ENCODE measurements at regions not wholly inside any gene's neighbourhood (a gene's known extent, or its start where the extent isn't known, plus 50 kb on each side); places are given as distances from the start of the nearest gene placed in this dataset.

DNA sequence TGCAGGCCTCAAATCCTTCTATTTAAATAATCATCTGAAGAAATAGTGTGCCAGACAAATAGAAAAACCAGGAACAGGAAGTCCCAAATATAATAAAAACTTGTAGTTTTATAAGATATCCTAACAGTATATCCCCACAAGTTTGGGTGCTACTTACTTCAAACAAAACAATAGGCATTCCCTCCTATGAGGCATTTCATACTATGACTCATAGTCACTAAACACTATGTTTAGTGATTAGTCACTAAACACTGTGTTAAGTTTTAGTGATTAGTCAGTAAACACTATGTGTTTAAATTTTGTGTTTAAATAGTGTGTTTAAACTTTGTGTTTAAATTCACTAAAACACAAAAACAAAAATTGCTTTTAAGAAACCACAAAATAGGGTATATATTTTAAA lies 407.0 kb upstream of the CDH19 start:
- Mint-ChIP-seq H3K27ac (no peak overlapping the region), H3K9me3 (no peaks in the 10 kb centered on the region), H3K4me1 (no peaks in the 10 kb centered on the region), H3K27me3 (no peaks in the 10 kb centered on the region), H3K4me3 (no peak overlapping the region), H3K36me3 (no peaks in the 10 kb centered on the region)
- DNase-seq, result no peak
- POLR2A ChIA-PET, result no interaction called here
- ATAC-seq (ENCODE audit: low read depth), result no peak

DNA sequence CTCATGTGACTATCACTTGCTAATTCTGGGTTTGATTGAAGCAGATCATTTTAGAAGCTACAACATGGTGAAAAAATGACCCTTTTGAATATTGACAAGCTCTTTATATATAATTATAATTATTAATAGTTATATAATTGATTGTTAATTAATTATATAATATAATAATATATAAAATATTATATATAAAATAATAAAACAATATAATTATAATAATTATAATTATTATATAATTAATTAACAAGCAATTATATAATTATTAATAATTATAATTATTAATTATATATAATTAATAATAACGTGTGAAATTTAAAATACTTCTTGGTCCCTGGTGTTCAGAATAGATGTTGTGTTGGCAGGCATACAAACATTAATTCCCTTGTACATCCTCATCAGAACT lies 404.1 kb upstream of the CDH19 start:
- Mint-ChIP-seq H3K4me3 (no peak overlapping the region), H3K4me1 (no peaks in the 10 kb centered on the region), H3K27ac (no peak overlapping the region), H3K9me3 (no peaks in the 10 kb centered on the region), H3K36me3 (no peaks in the 10 kb centered on the region), H3K27me3 (no peaks in the 10 kb centered on the region)
- no peak for ATAC-seq (ENCODE audit: low read depth)
- POLR2A ChIA-PET, result no interaction called here
- DNase-seq, result no peak

DNA sequence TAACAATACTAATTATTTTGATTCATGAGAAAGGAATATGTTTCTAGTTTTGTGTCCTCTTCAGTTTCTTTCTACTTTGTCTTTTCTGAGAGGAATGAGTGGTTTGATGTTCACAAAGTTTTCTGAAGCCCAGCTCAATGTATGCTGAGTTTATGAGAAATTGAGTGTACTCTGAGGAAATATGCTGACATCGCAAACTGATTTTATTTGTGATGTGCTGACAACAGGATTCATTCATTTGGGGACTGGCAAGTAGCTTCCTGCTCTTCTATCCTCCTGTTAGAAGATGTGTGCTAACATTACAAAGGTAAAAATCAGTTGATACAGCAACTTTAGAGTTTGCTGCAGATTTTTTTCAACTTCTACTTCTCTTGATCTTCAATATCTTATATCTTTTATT lies 403.2 kb upstream of the CDH19 start:
- Mint-ChIP-seq H3K9me3 (no peaks in the 10 kb centered on the region), H3K36me3 (no peaks in the 10 kb centered on the region), H3K4me3 (no peak overlapping the region), H3K27me3 (no peaks in the 10 kb centered on the region), H3K4me1 (no peaks in the 10 kb centered on the region), H3K27ac (no peak overlapping the region)
- POLR2A ChIA-PET, result no interaction called here
- no peak for ATAC-seq (ENCODE audit: low read depth)
- no peak for DNase-seq

DNA sequence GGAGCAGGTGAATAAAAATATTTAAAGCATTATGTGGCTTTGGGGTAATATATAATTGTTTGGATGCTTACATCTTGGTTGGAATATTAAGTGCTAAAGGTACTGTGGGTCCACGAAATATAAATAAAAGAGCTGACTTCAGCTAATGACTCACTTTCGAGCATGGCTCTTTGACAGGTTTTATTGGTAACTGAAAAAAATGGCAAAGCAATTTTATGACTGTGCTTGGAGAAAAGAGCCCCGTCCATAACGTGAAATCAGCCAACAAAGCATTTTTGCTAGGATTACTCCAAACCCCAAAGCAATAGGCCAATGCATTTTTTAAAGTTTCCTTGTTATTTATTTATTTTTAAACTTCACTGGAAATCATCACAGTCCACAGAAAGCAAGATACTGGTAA lies 397.2 kb upstream of the CDH19 start:
- Mint-ChIP-seq H3K27me3 (no peaks in the 10 kb centered on the region), H3K9me3 (no peaks in the 10 kb centered on the region), H3K4me1 (no peaks in the 10 kb centered on the region), H3K36me3 (no peaks in the 10 kb centered on the region), H3K27ac (no peak overlapping the region), H3K4me3 (no peak overlapping the region)
- ATAC-seq (ENCODE audit: low read depth), result no peak
- DNase-seq, result no peak
- POLR2A ChIA-PET, result no interaction called here

DNA sequence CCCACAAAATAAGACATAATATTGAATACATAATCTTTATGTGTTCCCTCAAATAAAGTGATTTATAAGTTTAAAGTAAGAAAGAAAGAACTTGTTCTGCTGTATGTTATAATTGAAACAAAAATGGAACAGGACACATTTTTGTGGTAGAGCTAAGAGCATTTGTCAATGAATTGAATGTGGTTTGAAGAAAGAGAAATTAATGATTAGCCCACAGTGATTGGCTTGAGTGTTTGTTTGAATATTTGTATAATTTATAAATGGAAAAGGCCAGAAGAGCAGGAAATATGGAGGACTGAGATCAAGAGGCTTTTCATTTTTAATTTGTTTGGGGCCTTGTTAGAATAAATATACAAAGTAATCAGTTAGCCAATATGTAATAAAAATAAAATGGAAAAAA lies 395.1 kb upstream of the CDH19 start:
- H3K4me3 Mint-ChIP-seq, result no peak overlapping the region
- H3K4me1 Mint-ChIP-seq, result no peaks in the 10 kb centered on the region
- H3K36me3 Mint-ChIP-seq, result no peaks in the 10 kb centered on the region
- no peaks in the 10 kb centered on the region for H3K9me3 Mint-ChIP-seq
- POLR2A ChIA-PET, result no interaction called here
- H3K27me3 Mint-ChIP-seq, result no peaks in the 10 kb centered on the region
- H3K27ac Mint-ChIP-seq, result no peak overlapping the region
- ATAC-seq (ENCODE audit: low read depth) (no peak), DNase-seq (no peak)

DNA sequence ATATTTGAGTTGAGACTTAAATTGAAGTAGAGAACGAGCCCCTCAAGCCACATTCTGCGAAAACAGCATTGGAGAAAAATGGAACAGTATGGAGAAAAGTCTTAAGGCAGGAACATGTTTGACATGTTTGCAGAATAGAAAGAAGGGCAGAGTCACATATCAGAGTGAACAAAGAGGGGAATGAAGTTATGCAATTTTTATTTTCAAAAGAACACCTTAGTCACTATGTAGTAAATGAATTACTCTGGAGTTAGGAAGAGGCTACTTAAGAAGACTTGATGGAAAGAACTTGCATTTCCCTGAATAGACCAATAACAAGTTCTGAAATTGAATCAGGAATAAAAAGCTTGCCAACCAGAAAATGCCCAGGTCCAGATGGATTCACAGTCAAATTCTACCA lies 391.4 kb upstream of the CDH19 start:
- H3K9me3 Mint-ChIP-seq, result no peaks in the 10 kb centered on the region
- no peak overlapping the region for H3K4me3 Mint-ChIP-seq
- ATAC-seq (ENCODE audit: low read depth) (no peak), DNase-seq (no peak)
- H3K27ac Mint-ChIP-seq, result no peak overlapping the region
- POLR2A ChIA-PET, result no interaction called here
- no peaks in the 10 kb centered on the region for H3K27me3 Mint-ChIP-seq
- H3K36me3 Mint-ChIP-seq, result no peaks in the 10 kb centered on the region
- H3K4me1 Mint-ChIP-seq, result no peaks in the 10 kb centered on the region

DNA sequence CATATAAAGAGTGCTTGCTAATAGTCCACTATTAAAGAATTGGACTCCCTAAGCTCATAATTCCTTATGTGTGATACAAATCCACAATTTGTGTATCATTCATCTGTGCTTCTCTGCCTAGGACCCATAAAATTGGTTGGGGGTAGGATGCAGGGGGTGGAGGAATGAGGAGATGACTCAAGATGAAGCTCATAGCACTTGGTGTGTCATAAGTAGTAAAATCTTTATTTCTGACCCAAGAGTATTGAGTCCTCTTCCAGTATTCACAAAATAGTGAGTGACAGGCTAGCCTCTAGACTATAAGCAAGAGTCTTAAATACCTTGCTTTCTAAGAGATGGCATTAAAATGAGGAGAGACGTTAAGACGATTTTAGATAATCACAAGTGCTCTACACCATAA lies 390.9 kb upstream of the CDH19 start:
- Mint-ChIP-seq H3K4me3 (no peak overlapping the region), H3K9me3 (no peaks in the 10 kb centered on the region), H3K36me3 (no peaks in the 10 kb centered on the region), H3K4me1 (no peaks in the 10 kb centered on the region), H3K27me3 (no peaks in the 10 kb centered on the region), H3K27ac (no peak overlapping the region)
- POLR2A ChIA-PET, result no interaction called here
- ATAC-seq (ENCODE audit: low read depth) (no peak), DNase-seq (no peak)

DNA sequence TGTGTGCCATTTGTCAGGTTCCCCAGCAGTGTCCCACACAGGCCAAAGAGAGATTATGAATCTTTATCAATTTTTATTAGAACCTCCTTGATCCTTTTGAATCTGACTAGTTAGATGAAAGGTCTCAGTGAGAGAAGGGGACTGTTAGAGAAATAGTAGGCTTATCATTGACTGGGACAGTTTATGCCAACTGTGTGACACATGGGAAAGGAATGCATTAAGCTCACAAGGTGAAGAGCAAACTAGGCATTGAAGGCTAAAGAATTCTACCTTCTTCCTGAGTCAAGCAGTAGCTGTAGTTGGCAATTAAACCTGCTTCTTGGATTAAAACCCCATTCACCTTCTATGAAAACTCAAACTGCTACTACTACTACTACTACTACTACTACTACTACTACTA lies 389.6 kb upstream of the CDH19 start:
- Mint-ChIP-seq H3K36me3 (no peaks in the 10 kb centered on the region), H3K9me3 (no peaks in the 10 kb centered on the region), H3K4me1 (no peaks in the 10 kb centered on the region), H3K4me3 (no peak overlapping the region), H3K27ac (no peak overlapping the region), H3K27me3 (no peaks in the 10 kb centered on the region)
- POLR2A ChIA-PET, result no interaction called here
- ATAC-seq (ENCODE audit: low read depth) (no peak), DNase-seq (no peak)

DNA sequence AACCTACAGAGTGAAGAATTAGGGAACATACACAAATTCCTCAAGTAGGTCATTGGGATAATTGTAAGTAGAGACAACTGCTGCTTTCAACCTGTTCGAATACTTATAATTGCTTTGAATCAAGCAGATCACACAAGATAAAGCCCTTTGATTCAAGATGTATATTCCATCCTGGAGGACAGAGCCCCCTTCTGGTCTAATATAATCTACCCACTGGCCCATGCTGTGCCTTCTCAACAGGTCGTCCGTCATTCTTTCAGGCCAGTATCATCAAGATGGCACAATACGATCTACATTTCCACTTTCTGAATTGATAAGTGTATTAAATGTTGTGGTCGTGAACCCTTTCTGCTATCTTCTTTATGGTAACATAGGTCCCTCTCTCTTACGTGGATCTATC lies 387.0 kb upstream of the CDH19 start:
- no peaks in the 10 kb centered on the region for H3K27me3 Mint-ChIP-seq
- H3K4me3 Mint-ChIP-seq, result no peak overlapping the region
- DNase-seq (no peak), ATAC-seq (ENCODE audit: low read depth) (no peak)
- POLR2A ChIA-PET, result no interaction called here
- peaks cover 1% of the 10 kb centered on the region for H3K9me3 Mint-ChIP-seq
- no peaks in the 10 kb centered on the region for H3K36me3 Mint-ChIP-seq
- H3K27ac Mint-ChIP-seq, result no peak overlapping the region
- no peaks in the 10 kb centered on the region for H3K4me1 Mint-ChIP-seq

DNA sequence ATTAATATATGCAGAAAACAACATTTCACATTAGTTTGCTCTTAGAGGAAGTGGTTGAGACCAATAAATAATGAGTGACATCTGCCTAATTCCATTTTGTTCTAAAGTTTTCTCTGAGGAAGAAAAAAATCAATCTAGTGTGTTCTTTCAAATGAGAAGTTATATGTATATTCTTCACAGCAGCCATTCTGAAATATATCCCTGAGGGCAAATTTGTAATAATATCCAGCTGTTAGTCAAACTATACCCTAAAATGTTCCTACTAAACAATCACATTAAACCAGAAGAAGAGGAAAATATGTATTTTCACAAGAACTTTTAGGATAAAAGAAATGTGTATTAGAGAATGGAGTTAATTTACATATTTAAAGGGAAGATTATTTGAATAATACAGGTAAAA lies 375.1 kb upstream of the CDH19 start:
- H3K27ac Mint-ChIP-seq, result no peak overlapping the region
- no peak overlapping the region for H3K4me3 Mint-ChIP-seq
- H3K27me3 Mint-ChIP-seq, result no peaks in the 10 kb centered on the region
- no peak for DNase-seq
- H3K9me3 Mint-ChIP-seq, result peaks cover 1% of the 10 kb centered on the region
- no peak for ATAC-seq (ENCODE audit: low read depth)
- no peaks in the 10 kb centered on the region for H3K4me1 Mint-ChIP-seq
- POLR2A ChIA-PET, result no interaction called here
- H3K36me3 Mint-ChIP-seq, result no peaks in the 10 kb centered on the region

DNA sequence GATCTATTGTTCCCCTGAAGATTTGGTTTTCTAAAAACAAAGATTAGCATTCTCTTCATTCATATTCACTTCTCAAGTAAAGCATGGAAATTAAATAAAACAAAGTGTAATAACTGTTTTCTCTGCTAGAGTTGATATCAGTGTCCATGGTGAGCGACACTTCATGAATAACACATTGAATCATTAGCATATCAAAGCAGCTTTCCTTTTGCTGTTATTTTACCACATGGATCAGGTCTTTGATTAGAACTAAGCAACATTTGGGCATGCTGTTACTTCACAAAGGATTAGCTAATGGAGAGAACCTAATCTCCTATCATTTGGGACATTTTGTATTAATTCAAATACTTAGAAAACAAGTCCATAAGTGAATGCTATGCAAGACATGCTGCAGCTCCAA lies 368.8 kb upstream of the CDH19 start:
- H3K36me3 Mint-ChIP-seq, result no peaks in the 10 kb centered on the region
- DNase-seq (no peak), ATAC-seq (ENCODE audit: low read depth) (no peak)
- H3K4me3 Mint-ChIP-seq, result no peak overlapping the region
- H3K27ac Mint-ChIP-seq, result no peak overlapping the region
- peaks cover 1% of the 10 kb centered on the region for H3K9me3 Mint-ChIP-seq
- H3K4me1 Mint-ChIP-seq, result no peaks in the 10 kb centered on the region
- no peaks in the 10 kb centered on the region for H3K27me3 Mint-ChIP-seq
- POLR2A ChIA-PET, result no interaction called here

DNA sequence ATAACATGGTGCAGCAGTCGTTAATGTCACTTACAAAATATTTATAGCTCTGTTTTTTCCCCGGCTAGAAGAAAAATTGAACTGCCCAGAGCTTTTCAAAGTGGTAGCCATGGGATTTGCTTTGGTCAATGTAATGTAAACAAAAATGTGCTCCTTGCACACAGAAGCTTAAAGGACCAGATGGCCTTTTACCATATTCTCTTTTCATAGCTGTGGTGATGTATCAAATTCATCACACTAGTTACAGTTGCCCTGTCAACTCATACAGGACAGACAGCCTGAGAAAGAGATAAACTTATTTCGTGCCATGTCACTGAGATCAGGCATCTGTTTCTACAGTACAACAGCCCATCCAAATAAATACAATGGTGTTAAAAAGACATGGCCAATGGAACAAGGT lies 368.1 kb upstream of the CDH19 start:
- Mint-ChIP-seq H3K27me3 (no peaks in the 10 kb centered on the region), H3K9me3 (no peaks in the 10 kb centered on the region), H3K4me1 (no peaks in the 10 kb centered on the region), H3K36me3 (no peaks in the 10 kb centered on the region), H3K4me3 (no peak overlapping the region), H3K27ac (no peak overlapping the region)
- DNase-seq (no peak), ATAC-seq (ENCODE audit: low read depth) (no peak)
- POLR2A ChIA-PET, result no interaction called here

DNA sequence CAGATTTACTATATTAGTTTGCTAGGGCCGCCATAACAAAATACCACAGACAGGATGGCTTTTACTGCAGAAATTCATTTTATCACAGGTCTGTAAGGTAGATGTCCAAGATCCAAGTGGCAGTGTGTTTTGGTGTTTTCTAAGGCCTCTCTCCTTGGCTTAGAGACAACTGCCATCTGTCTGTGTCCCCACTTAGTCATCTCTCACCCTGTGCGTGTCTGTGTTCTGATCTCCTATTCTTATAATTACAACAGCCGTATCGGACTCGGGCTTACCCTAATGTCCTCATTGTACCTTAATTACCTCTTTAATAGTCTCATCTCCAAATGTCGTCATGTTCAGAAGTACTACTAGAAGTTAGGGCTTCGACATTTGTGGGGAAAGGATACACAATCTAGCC lies 362.3 kb upstream of the CDH19 start:
- H3K4me3 Mint-ChIP-seq, result no peak overlapping the region
- no peaks in the 10 kb centered on the region for H3K27me3 Mint-ChIP-seq
- DNase-seq (no peak), ATAC-seq (ENCODE audit: low read depth) (no peak)
- POLR2A ChIA-PET, result no interaction called here
- no peaks in the 10 kb centered on the region for H3K9me3 Mint-ChIP-seq
- no peaks in the 10 kb centered on the region for H3K4me1 Mint-ChIP-seq
- H3K27ac Mint-ChIP-seq, result no peak overlapping the region
- H3K36me3 Mint-ChIP-seq, result no peaks in the 10 kb centered on the region

DNA sequence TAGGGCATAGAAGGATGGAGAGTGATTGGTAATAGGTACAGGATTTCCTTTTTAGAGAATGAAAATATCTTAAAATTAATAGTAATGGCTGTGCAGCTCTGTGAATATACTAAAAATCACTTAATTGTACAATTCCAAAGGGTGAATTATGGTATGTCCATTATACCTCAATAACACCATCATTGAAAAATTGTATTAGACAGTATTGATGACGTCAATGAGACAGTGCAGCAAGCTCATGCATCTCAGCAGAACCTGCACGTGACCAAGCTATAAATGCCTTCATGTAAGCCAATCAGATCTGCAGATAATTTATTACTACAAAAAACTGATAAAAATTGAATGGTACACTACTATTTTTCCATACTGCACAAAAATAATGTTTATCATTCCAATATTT lies 354.4 kb upstream of the CDH19 start:
- H3K4me1 Mint-ChIP-seq, result no peaks in the 10 kb centered on the region
- no peak overlapping the region for H3K4me3 Mint-ChIP-seq
- ATAC-seq (ENCODE audit: low read depth) (no peak), DNase-seq (no peak)
- no peaks in the 10 kb centered on the region for H3K9me3 Mint-ChIP-seq
- no peaks in the 10 kb centered on the region for H3K36me3 Mint-ChIP-seq
- POLR2A ChIA-PET, result no interaction called here
- no peak overlapping the region for H3K27ac Mint-ChIP-seq
- H3K27me3 Mint-ChIP-seq, result no peaks in the 10 kb centered on the region

DNA sequence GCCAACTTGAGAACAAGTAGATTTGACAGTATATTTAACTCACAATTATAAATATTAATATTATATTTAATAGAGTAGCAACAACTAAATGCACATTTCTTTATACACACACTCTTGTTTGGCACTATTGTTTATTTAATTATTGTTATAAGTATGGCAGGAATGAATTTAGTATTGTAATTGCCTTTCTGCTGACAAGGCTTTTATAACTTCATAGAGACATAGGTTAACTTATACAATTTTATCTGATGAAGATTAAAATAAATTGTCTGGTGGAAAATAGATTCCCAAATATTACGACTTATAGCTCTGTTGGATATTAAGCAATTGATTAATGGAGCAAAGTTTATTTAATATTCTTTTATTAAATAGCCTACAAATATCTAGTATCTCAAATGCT lies 347.9 kb upstream of the CDH19 start:
- Mint-ChIP-seq H3K9me3 (no peaks in the 10 kb centered on the region), H3K4me1 (no peaks in the 10 kb centered on the region), H3K36me3 (no peaks in the 10 kb centered on the region), H3K27ac (no peak overlapping the region), H3K27me3 (no peaks in the 10 kb centered on the region), H3K4me3 (no peak overlapping the region)
- DNase-seq (no peak), ATAC-seq (ENCODE audit: low read depth) (no peak)
- POLR2A ChIA-PET, result no interaction called here

All from activated naive CD8-positive, alpha-beta T cell treated with anti-CD3 and anti-CD28 coated beads, Interleukin-2, amount 10 ng/mL, durations not matched to agents 7 days and 5 days (primary cell).